ENCODE measurements at regions not wholly inside any gene's neighbourhood (a gene's known extent, or its start where the extent isn't known, plus 50 kb on each side); places are given as distances from the start of the nearest gene placed in this dataset.

DNA sequence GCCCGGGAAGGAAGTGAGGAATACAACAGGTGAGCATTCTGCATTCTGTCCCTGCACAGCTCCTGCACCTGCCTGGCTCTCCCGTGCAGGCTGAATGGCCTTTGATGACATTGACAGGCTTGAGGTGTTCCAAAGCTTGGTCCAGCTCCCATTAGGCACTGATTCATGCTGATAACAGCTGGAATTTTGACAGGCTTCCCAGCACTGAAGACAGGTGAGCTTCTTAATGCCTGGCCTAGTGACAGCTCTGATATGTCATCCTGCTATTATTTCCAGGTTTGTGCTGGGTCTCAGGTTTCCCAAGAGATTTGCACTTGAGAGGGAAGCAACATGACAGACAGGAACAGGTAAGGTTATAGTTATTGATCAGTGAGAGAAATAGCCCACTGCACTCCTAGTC lies 58.0 kb upstream of the MTNR1B start:
- CTCF ChIA-PET = no interaction called here
- Histone ChIP-seq H3K79me2 (ENCODE audit: insufficient read depth) (no peaks in the 10 kb centered on the region), H4K20me1 (ENCODE audit: insufficient read depth) (no peaks in the 10 kb centered on the region), H3K9me2 (no peaks in the 10 kb centered on the region), H3K27ac (ENCODE audit: low read depth in 2 of 2, low read length in 1 of 2) (no peak overlapping the region), H3K27me3 (ENCODE audit: insufficient read depth) (no peaks in the 10 kb centered on the region), H3K9ac (no peak overlapping the region), H3K4me3 (ENCODE audit: low read depth in 2 of 2, low read length in 1 of 2) (no peak overlapping the region), H3F3A (replicated peaks; ENCODE audit: insufficient read depth) (no peaks in the 10 kb centered on the region), H3K9me3 (no peaks in the 10 kb centered on the region), H3K4me1 (ENCODE audit: control insufficient read depth in 1 of 2, insufficient read depth in 2 of 2, low read depth in 1 of 2, low read length in 1 of 2) (peaks cover 0 to 5% of the 10 kb centered on the region in 2 experiments; a peak in 1 of 4 replicates), H3K4me2 (no peak overlapping the region), H2AFZ (ENCODE audit: low read depth) (no peak overlapping the region), H3K36me3 (replicated peaks in 1 of 2; ENCODE audit: control insufficient read depth in 1 of 2, insufficient read depth in 2 of 2, low read length in 1 of 2) (no peaks in the 10 kb centered on the region)
- WGBS (ENCODE audit: low lambda C conversion rate) = 48% methylated on average over 2 of the region's 2 CpGs
- POLR2A ChIA-PET = no interaction called here
- TF ChIP-seq, protein P1, sequence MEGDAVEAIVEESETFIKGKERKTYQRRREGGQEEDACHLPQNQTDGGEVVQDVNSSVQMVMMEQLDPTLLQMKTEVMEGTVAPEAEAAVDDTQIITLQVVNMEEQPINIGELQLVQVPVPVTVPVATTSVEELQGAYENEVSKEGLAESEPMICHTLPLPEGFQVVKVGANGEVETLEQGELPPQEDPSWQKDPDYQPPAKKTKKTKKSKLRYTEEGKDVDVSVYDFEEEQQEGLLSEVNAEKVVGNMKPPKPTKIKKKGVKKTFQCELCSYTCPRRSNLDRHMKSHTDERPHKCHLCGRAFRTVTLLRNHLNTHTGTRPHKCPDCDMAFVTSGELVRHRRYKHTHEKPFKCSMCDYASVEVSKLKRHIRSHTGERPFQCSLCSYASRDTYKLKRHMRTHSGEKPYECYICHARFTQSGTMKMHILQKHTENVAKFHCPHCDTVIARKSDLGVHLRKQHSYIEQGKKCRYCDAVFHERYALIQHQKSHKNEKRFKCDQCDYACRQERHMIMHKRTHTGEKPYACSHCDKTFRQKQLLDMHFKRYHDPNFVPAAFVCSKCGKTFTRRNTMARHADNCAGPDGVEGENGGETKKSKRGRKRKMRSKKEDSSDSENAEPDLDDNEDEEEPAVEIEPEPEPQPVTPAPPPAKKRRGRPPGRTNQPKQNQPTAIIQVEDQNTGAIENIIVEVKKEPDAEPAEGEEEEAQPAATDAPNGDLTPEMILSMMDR (IDR thresholded peaks at IDR 0.05) = no peak
- TF ChIP-seq, protein P2, sequence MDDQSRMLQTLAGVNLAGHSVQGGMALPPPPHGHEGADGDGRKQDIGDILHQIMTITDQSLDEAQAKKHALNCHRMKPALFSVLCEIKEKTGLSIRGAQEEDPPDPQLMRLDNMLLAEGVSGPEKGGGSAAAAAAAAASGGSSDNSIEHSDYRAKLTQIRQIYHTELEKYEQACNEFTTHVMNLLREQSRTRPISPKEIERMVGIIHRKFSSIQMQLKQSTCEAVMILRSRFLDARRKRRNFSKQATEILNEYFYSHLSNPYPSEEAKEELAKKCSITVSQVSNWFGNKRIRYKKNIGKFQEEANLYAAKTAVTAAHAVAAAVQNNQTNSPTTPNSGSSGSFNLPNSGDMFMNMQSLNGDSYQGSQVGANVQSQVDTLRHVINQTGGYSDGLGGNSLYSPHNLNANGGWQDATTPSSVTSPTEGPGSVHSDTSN (IDR thresholded peaks at IDR 0.05) = no peak
- TF ChIP-seq TEAD4 (IDR thresholded peaks at IDR 0.05; ENCODE audit: borderline replicate concordance, insufficient read depth) (no peak), GATA2 (CRISPR knock-in tag; IDR thresholded peaks at IDR 0.05) (no peak), RAD21 (IDR thresholded peaks at IDR 0.05; ENCODE audit: low read length) (no peak), POLR2AphosphoS5 (IDR thresholded peaks at IDR 0.05; ENCODE audit: low read depth, low read length) (no peak), RFX5 (IDR thresholded peaks at IDR 0.05; ENCODE audit: low read length) (no peak), MXI1 (IDR thresholded peaks at IDR 0.05; ENCODE audit: low read depth, low read length) (no peak), TAF1 (IDR thresholded peaks at IDR 0.05; ENCODE audit: borderline replicate concordance, low read depth, low read length) (no peak), MEF2A (IDR thresholded peaks at IDR 0.05; ENCODE audit: borderline replicate concordance, low read depth) (no peak), EP300 (IDR thresholded peaks at IDR 0.05; ENCODE audit: borderline replicate concordance in 1 of 2, low read depth in 1 of 2, low read length in 1 of 2) (no peak), NFIC (IDR thresholded peaks at IDR 0.05; ENCODE audit: borderline replicate concordance) (no peak)
- TF ChIP-seq, protein P3, sequence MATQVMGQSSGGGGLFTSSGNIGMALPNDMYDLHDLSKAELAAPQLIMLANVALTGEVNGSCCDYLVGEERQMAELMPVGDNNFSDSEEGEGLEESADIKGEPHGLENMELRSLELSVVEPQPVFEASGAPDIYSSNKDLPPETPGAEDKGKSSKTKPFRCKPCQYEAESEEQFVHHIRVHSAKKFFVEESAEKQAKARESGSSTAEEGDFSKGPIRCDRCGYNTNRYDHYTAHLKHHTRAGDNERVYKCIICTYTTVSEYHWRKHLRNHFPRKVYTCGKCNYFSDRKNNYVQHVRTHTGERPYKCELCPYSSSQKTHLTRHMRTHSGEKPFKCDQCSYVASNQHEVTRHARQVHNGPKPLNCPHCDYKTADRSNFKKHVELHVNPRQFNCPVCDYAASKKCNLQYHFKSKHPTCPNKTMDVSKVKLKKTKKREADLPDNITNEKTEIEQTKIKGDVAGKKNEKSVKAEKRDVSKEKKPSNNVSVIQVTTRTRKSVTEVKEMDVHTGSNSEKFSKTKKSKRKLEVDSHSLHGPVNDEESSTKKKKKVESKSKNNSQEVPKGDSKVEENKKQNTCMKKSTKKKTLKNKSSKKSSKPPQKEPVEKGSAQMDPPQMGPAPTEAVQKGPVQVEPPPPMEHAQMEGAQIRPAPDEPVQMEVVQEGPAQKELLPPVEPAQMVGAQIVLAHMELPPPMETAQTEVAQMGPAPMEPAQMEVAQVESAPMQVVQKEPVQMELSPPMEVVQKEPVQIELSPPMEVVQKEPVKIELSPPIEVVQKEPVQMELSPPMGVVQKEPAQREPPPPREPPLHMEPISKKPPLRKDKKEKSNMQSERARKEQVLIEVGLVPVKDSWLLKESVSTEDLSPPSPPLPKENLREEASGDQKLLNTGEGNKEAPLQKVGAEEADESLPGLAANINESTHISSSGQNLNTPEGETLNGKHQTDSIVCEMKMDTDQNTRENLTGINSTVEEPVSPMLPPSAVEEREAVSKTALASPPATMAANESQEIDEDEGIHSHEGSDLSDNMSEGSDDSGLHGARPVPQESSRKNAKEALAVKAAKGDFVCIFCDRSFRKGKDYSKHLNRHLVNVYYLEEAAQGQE (IDR thresholded peaks at IDR 0.05; ENCODE audit: low read depth, low read length) = no peak
- TF ChIP-seq, protein P4, sequence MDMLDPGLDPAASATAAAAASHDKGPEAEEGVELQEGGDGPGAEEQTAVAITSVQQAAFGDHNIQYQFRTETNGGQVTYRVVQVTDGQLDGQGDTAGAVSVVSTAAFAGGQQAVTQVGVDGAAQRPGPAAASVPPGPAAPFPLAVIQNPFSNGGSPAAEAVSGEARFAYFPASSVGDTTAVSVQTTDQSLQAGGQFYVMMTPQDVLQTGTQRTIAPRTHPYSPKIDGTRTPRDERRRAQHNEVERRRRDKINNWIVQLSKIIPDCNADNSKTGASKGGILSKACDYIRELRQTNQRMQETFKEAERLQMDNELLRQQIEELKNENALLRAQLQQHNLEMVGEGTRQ (IDR thresholded peaks at IDR 0.05; ENCODE audit: borderline replicate concordance, low read depth, low read length) = no peak
- TF ChIP-seq, protein P5, sequence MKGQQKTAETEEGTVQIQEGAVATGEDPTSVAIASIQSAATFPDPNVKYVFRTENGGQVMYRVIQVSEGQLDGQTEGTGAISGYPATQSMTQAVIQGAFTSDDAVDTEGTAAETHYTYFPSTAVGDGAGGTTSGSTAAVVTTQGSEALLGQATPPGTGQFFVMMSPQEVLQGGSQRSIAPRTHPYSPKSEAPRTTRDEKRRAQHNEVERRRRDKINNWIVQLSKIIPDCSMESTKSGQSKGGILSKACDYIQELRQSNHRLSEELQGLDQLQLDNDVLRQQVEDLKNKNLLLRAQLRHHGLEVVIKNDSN (IDR thresholded peaks at IDR 0.05; ENCODE audit: borderline replicate concordance, low read depth) = no peak
- no peak for DNase-seq

All from SK-N-SH (cell line).